ENCODE measurements at regions not wholly inside any gene's neighbourhood (a gene's known extent, or its start where the extent isn't known, plus 50 kb on each side); places are given as distances from the start of the nearest gene placed in this dataset.

DNA sequence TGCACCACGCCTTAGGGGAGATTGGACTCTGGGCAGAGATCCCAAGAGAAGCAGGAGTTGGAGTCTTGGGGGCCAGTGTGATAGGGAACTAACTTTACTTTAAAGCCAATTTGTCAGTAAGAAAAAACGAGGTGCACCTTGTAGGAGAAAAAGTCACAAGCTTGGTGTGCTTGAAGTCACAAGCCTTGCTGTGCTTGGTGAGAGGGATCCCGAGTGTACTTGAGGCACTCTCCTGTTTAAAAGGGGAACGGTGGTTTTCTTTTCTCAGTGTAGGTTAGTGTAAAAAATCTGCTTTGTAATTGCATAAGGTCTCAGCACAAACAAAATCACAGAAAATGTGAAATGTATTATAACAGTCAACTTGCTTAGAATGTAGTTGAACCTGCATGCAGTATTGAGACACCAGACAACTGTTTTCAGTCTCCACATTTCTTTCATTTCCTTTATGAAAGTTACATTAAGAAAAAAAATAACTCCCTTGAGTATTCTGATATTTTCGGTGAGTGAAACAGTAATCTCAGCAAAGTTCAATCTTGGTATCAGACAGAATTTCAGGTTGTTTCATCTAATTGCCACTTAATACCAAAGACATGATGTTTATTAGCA, 111.1 kb upstream of the DUSP22 start:
- no peak for DNase-seq

DNA sequence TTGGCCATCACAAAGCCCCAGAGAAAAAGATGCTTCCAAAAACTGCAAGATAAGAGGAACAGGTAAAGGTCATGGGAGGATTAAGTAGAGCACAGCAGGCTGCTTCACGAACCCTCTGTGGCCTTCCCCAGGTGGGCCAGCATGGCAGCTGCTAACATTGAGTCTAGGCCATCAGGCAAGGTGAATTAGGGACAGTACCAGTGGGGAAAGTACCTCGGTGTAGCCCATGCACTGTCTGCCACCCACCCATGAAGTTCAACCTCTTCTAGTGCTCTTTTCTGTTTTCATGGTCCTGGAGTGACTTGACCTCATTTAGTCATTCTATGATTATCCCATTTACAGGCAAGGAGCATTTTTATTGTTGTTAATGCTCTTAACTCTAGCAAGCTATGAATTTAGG, 108.6 kb upstream of the DUSP22 start:
- no peak for DNase-seq

DNA sequence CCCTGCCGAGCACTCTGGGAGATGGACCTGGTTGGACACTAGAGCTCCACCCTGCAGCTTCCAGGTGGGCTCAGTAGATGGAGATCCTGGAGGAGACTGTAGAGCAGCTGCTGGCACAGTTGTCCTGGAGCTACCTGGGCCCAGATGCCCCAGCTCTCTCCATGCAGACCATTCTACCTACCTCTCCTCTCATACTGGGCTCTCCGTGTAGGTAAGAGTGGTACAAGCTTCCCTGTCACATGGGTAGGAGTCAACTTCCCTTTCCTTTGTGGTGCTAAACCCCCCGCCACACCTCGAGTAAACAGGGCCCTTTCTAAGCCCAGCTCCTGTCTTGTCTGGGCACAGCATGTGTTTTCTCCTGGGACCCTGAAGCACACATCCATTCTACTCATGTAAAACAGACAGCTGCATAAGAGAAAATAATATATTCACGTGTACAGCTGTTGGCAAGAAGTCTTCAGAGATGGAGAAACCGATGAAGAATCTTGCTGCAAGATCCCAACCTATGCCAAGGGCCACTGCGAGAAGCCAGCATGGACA, 108.1 kb upstream of the DUSP22 start:
- DNase-seq = no peak

GRCh38 chr6:186340-186965, 105.8 kb upstream of the DUSP22 start:
- peak; percentile 17 for DNase-seq

DNA sequence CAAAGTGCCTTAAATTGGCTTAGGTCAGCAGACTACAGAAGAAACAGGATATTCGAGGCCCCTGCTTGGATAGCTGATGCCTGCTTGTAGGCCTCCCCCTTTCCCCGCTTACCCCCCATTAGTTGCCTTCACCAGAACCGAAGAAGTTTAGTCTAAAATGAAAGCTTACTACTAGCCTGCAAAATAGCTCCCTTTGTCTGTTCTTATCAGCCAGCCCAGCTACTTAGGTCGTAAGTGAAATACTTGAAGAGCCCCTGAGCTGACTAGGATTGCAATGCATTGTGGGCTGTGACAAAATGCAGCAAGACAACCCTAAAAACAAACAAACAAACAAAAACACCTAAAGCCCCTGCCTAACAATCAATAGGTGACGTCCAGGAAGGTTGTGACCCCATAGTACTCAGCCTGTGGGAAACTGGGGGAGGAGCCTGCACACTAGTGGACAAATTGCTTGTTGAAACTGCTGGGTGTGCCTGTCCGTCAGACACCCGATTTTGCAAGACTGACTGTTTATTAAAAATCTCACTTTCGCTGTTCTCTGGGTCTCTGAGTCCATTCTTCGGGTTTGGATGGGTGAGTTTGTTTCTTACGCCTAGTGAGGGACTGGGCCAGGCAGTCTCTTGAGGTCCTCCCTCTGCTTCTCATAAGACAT, 105.0 kb upstream of the DUSP22 start:
- DNase-seq = no peak

DNA sequence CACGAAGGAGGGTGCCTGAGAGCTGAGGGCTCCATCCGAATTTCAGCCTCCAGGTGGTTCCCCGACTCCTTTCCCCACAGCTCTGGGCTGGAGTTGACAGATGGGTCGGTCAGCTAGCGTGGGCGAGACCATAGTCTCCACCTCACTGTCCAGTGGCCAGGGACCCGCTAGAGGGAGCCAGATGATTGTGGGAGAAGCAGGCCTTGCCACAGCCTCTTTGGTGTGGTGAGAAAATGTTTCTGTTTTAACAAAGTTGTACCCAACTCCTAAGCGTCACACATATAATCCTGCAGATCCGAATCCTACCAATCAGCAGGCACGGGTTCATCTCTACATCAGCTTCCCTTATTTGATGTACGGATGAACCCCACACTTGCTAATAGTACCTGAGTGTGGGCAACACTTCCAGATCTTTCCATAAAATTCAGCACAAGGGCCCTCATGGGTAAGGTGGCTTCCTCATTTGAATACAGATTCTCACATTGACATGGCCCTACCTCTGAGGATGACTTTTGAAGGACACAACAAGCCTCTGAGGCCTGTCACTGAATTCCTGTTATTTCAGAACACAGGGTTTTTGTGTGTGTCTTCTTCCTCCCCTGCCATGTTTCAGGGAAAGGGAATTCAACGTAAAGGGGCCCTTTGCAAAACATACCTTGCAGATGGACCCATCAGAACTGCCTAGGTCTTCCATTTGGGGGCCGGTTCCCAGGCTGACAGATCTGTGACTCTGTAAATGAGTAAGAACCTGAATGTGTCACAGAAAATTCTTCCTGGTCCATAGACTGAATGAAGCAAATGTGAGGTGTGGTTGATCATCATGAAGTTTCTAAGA, 103.2 kb upstream of the DUSP22 start:
- DNase-seq = peak; percentile 82

DNA sequence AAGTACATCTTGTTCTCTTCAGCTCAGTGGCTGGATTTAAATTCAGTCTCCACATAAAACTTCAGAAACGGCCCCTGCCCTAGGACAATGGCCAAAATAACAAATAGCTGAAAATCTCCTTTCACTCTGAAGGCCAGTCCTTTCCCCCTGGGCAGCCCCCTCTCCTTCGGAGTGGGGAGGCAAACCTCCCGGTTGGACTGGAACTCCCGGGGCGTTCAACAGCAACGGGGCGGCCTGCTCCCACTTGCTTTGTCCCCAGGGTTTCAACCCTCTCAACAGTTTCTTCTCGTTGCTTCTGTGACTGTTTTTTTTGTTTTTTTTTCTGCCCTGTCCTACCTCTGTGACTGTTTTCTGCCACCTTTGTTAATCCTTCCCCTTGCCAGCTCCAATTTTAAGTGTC, 102.6 kb upstream of the DUSP22 start:
- DNase-seq = no peak

DNA sequence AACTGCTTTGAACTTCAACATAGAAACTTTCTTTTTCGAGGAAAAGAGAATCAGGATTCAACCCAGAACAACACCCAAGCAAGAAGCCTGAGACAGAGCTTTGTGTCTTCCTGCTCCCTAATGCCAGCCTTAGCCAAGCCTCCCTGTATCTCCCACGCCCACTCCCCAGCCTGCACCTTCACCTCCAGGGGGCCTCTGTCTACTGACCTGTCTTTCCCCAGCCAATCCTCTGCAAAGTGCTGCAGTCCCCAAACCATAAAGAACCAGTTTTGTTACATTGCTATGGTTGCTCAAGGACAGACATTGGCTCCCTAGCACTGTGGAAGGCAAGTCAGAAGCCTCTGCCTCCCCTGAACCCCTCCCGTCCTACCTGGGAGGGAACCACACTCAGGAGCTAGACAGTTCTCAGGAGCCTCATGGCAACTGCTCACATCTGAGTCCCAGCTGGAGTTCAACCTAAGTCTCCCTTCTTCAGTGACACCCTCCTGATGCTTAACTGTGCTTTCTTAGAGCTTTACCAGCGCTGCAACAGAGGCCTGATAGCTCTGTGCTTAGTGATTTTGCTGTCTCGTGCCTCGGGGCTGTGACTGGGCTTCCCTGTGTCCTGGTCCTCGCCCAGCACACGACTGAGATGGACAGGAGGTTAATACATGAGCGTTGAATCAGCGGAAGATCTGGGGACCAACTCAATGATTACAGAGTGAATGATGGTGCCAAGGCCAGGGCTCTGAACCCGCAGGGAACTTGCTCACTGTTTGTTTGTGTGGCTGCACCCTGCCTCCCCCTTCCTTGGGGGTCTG, 101.5 kb upstream of the DUSP22 start:
- DNase-seq = no peak

GRCh38 chr6:191487-192312, 100.6 kb upstream of the DUSP22 start:
- no peak for DNase-seq

DNA sequence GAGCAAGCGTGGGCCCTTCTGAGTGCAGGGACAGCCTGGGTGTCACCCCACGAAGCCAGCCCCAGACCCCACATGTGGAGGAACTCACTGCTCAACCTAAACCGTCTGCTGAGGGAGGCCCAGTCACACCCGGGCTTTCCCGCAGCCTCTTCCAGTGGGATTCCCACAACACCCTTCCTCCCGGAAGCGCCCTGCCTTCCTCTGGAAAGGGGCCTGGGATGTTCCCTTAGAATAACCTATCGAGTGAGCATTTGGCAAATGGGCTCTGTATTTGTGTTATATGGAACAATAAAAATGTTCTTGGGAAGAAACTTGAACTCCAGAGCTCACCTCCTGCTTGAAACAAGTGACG, 100.0 kb upstream of the DUSP22 start:
- no peak for DNase-seq

- no peak for DNase-seq
Observed at GRCh38 chr6:193180-193579, 99.1 kb upstream of the DUSP22 start.

GRCh38 chr6:193773-194310, 98.4 kb upstream of the DUSP22 start:
- no peak for DNase-seq

- DNase-seq = no peak
Observed at GRCh38 chr6:195861-196360, 96.4 kb upstream of the DUSP22 start.

DNA sequence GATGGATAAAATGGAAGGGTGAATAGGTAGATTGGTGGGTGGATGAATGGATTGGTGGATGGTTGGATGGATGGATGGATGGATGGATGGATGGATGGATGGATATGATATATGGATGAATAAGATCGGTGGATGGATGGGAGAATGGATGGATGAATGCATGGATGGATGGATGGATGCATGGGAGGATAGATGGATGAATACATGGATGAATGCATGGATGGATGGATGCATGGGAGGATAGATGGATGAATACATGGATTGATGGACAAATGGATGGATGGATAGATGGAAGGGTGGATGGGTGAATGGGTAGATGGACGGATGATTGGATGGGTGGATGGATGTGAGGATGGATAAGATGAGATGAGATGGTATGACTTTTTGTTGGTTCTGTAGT, 95.7 kb upstream of the DUSP22 start:
- no peak for DNase-seq

DNA sequence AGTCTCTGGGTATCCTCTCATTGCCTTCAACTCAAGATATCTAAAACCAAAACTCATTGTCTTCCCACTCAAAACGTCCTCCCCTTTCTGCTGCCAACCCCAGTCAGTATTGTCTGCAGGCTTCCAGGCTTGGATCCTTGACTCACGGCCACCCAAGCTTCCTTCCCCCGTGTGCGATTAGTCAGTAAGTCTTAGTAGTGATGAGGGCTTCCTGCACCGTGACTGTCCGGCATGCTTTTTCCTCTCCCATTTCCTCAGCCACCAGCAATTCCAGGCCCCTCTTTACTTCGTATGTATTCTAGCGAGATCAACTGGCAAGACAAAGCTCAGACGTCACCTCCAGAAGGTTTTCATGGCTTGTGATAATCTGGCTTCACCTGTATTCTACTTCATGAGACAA, 88.6 kb upstream of the DUSP22 start:
- no peak for DNase-seq

DNA sequence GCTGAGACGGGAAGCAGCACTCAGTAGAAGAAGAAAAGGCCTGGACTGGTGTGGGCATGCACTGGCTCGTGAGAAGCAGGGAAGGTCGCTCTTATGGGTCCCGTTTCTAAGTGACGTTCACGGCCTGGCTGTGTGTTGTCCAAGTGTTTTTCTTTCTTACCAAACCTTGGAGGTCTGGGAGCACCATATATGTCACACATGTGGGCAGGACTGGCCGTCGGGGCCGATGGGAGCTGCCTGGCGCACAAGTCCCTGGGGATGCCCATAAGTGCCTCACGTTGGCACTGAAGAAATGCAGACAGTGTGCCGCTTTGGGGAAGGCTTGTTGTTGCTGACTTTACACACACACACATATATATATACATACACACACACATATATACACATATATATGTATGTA, 86.0 kb upstream of the DUSP22 start:
- no peak for DNase-seq

DNA sequence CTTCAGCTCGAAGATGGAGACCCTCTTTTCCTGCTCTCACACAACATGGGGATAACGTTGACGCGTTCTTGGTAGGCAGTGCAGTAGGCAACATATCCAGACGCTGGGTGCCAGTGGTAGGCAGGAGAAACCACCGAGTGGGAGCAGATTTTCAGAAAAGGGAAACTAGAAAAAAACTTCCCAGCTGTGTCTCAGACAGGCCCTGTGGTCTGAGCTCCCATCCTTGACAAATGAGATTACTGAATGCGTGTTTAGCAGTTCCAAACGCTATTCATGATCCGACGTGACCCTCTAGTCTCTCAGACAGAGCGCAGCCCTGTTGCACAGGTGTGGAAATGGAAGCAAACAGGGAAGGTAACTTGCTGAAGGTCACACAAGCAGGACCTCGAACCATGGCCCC, 83.9 kb upstream of the DUSP22 start:
- no peak for DNase-seq

DNA sequence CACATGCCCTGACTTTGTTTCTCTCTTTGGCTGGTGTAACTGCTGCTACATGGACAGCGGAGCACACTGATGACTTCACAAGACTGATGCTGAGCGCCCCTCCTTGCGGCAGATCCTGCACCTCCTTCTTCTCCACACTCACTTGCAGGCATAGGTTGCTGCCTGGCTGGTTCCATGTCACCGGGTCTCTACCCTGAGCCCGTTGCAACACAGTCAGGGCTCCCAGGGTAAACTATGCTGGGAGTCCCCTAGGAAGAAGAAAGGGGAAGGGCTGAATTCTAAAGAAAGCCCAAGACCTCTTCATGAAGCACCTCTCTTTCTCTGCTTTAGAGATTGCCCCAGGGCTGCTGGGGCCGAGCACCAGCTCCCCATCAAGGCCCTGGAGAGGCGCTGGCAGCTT, 83.3 kb upstream of the DUSP22 start:
- no peak for DNase-seq

GRCh38 chr6:209432-210103, 82.7 kb upstream of the DUSP22 start:
- no peak for DNase-seq

- DNase-seq = no peak
Observed at GRCh38 chr6:210104-210456, 82.2 kb upstream of the DUSP22 start.

Data from fibroblast of skin of right quadriceps (primary cell).